ENCODE measurements at regions not wholly inside any gene's neighbourhood (a gene's known extent, or its start where the extent isn't known, plus 50 kb on each side); places are given as distances from the start of the nearest gene placed in this dataset.

GRCh38 chr1:181341026-181341632 is 142.2 kb upstream of the CACNA1E start:
- no peak for DNase-seq

- no peak for DNase-seq
These were observed 139.2 kb upstream of the CACNA1E start for GRCh38 chr1:181344091-181344490.

- no peak for DNase-seq
These were observed 138.2 kb upstream of the CACNA1E start for GRCh38 chr1:181345146-181345545.

- DNase-seq = no peak
These were observed 135.6 kb upstream of the CACNA1E start for GRCh38 chr1:181347495-181348390.

GRCh38 chr1:181349512-181349911 is 133.8 kb upstream of the CACNA1E start:
- DNase-seq = no peak

- DNase-seq = no peak
These were observed 133.2 kb upstream of the CACNA1E start for GRCh38 chr1:181350131-181350530.

GRCh38 chr1:181351740-181352139 is 131.6 kb upstream of the CACNA1E start:
- DNase-seq = no peak

GRCh38 chr1:181352695-181353094 is 130.6 kb upstream of the CACNA1E start:
- DNase-seq = no peak

- no peak for DNase-seq
These were observed 129.8 kb upstream of the CACNA1E start for GRCh38 chr1:181353526-181353925.

- no peak for DNase-seq
These were observed 128.5 kb upstream of the CACNA1E start for GRCh38 chr1:181354865-181355264.

GRCh38 chr1:181356505-181357340 is 126.6 kb upstream of the CACNA1E start:
- DNase-seq = no peak

- DNase-seq = no peak
These were observed 124.3 kb upstream of the CACNA1E start for GRCh38 chr1:181359012-181359411.

- DNase-seq = no peak
These were observed 118.5 kb upstream of the CACNA1E start for GRCh38 chr1:181364801-181365200.

GRCh38 chr1:181366910-181367309 is 116.4 kb upstream of the CACNA1E start:
- no peak for DNase-seq

- no peak for DNase-seq
These were observed 113.9 kb upstream of the CACNA1E start for GRCh38 chr1:181369416-181369815.

- peak; percentile 3 for DNase-seq
These were observed 99.6 kb upstream of the CACNA1E start for GRCh38 chr1:181383695-181384094.

- DNase-seq = no peak
These were observed 97.0 kb upstream of the CACNA1E start for GRCh38 chr1:181386340-181386739.

GRCh38 chr1:181386951-181387350 is 96.4 kb upstream of the CACNA1E start:
- DNase-seq = no peak

GRCh38 chr1:181387702-181388101 is 95.6 kb upstream of the CACNA1E start:
- no peak for DNase-seq

GRCh38 chr1:181390410-181391077 is 92.8 kb upstream of the CACNA1E start:
- no peak for DNase-seq

- no peak for DNase-seq
These were observed 91.9 kb upstream of the CACNA1E start for GRCh38 chr1:181391301-181391900.

- no peak for DNase-seq
These were observed 91.2 kb upstream of the CACNA1E start for GRCh38 chr1:181392133-181392532.

Data from hematopoietic multipotent progenitor cell treated with erythropoietin and hydrocortisone succinate and interleukin-3 and kit ligand, for 6 days (in vitro differentiated cells).